GM21390 (cell line): ENCODE measurements at regions not wholly inside any gene's neighbourhood (a gene's known extent, or its start where the extent isn't known, plus 50 kb on each side); places are given as distances from the start of the nearest gene placed in this dataset.

Experiments
- ATAC-seq: cut with Tn5 transposase; IDR thresholded peaks from one replicate; pipeline ENCODE4 v1.9.1; 2021; ENCODE audit not compliant: unreplicated experiment

- no peak for ATAC-seq
These were observed 111.9 kb upstream of the SLC44A3 start for GRCh38 chr1:94708299-94708685.

- no peak for ATAC-seq
These were observed 112.5 kb upstream of the SLC44A3 start for GRCh38 chr1:94707321-94708298.

DNA sequence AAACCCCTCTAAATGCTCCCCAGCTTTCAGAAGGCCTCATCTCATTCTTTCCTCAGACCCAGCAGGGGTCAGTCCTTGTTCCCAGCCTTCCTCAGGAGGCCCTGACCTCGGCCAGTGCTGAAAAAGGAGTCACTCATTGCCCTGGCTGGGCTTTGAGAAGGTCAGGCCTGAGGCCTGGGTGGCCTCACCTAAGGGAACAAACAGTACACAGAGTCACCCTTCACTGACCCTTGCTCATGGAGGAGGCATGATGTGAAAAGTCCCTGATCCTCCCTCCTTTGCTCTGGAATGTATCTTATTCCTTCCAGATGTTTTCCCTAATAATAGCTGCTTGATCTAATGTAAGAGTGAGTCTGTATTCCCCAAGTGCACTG is 117.7 kb upstream of the SLC44A3 start:
- no peak for ATAC-seq

- ATAC-seq = peak; percentile 77
These were observed 118.2 kb upstream of the SLC44A3 start for GRCh38 chr1:94701796-94702441.

GRCh38 chr1:94698759-94699502 is 121.2 kb upstream of the SLC44A3 start:
- ATAC-seq = no peak

DNA sequence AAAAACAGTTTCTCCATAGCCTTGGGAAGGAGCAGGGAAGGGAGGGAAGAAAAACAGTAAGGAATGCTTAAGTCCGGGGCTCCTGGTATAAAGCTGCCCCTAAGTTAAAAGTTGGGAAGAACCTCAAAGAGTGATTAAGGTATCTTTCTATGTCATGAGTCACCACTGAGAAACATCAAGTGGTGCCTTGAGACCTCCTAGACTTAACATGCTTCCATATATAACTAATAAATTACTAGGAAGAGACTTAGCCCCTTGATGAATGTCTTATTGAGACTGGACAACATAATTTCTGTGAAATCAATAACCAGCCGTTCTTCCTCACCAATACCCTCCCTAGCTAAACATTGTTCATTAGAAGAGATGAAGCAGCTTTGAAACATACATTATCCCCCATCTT is 121.8 kb upstream of the SLC44A3 start:
- ATAC-seq = no peak

- ATAC-seq = no peak
These were observed 122.3 kb upstream of the SLC44A3 start for GRCh38 chr1:94697839-94698238.

DNA sequence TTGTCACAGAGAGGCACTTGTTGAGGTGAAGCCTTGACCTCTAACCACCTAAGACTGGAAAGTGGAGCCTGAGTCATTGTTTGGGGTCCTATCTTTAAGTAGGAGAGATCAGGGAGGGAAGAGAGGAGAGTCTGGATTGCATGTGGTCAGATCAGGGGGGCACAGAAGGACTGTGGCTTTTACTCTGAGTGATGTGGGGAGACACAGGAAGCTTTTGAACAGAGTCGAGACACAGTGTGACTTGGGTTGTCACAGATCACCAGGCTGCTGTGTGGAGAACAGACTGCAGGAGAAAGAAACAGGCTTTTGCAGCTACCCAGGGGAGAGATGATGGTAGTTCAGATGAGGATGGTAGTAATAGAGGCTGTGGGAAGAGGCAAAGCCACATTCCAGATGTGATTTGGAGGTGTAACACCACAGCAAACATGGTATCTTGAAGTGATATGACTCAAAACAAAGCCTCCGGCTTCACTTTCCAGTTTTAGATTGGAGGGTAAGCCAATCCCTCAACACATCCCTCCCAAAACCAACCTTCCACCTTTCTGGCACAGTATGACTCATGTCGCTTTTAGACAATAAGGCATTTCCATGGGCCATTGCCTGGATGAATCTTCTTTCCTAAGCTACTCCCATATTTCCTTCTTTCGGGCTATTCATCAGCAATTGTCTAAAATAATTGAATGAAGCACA is 125.8 kb upstream of the SLC44A3 start:
- ATAC-seq = no peak

- no peak for ATAC-seq
These were observed 126.7 kb upstream of the SLC44A3 start for GRCh38 chr1:94693435-94693834.

GRCh38 chr1:94693029-94693428 is 127.1 kb upstream of the SLC44A3 start:
- no peak for ATAC-seq

- no peak for ATAC-seq
These were observed 131.5 kb upstream of the SLC44A3 start for GRCh38 chr1:94688646-94689045.

- no peak for ATAC-seq
These were observed 133.3 kb upstream of the SLC44A3 start for GRCh38 chr1:94686882-94687281.

- ATAC-seq = no peak
These were observed 135.4 kb upstream of the SLC44A3 start for GRCh38 chr1:94684690-94685250.

DNA sequence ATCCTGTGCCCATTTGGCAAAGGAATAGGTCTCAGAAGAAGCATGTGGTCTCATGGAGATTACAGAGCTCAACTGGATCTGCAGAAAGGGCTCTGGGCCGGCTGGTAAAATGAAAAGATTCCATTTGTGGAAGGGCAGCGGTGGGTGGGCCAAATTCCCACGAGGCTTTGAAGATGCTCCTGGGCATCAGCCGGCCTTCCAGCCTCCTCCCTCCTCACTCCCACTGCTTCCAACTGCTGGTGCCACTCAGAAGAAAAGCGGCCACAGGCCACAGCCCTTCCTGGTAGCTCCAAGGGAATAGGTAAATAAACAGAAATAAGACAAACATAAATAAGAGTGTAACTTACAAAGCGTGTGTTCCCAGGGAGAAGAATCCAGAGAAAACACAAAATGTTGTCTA is 136.3 kb upstream of the SLC44A3 start:
- no peak for ATAC-seq

GRCh38 chr1:94680039-94680377 is 138.4 kb upstream of the F3 start:
- ATAC-seq = no peak

DNA sequence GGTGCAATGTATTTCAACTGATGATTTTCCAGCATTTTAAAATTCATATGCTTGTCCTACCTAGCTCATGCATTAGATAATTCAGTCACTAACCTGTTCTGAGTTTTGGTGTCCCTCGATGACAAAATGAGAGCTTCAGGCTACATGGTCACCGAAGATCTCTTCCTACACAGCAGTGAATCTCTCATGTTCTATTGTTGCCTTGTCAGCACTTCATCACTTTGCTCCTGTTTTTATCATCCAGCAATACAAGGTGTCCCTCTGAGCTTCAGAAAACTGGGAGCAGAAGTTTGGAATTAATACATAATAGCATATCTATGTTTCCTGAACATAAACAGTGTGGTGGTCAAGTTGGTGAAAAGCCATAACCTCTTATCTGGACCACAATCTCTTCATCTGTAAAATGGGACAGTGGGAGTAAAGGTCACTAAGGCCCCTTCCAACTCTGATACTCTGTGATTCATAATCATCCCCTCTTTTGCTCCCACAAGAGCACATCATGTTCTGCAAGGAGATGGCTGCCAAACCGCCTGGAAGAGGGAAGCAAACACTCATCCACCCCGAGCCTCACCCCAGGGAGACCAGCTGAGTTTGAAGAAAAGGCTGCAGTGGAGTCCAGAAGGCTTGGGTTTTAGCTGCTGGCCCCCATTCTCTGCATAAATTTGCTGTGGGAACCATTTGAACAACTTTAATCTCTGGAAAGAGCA is 137.9 kb upstream of the F3 start:
- ATAC-seq = no peak

GRCh38 chr1:94678202-94678848 is 136.8 kb upstream of the F3 start:
- no peak for ATAC-seq

DNA sequence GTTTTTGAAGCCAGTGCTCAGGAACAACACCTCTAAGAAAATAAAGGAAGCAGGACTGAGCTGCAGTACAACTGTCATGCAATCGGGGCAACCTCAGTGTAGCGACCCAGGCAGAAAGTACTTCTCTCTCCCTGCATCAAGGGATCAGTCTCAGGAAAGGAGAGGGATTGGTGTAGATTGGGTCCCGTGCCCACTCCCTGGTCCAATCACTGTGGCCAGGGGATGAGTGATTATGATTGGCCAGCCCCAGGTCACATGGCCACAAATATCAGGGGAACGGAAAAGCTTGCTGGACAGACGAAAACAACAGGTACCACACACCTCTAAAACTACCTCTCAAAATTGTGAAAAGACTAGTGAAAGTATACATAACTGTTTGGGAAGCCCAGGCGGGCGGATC is 136.2 kb upstream of the F3 start:
- ATAC-seq = no peak

GRCh38 chr1:94677087-94677486 is 135.5 kb upstream of the F3 start:
- no peak for ATAC-seq

DNA sequence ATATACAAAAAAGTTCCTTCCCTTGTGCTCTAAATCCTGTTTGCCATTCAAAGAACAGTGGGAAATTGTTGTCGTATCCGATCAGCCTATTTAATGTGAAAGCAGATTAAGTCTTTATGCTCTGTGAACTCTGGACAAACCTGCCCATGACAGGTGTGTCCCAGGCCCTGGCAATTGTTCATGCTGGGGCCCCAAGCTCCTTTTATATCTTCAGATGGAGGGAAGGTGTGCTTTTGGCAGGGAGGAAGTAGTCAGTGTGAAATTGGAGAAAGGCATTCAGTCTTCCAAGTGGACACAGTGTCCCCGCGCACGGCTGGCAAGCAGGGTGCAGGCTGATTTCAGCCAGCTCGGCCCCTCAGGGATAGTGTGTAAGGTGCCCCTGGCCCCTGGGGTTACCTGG is 135.1 kb upstream of the F3 start:
- no peak for ATAC-seq
